GM12878 (cell line): ENCODE measurements at regions not wholly inside any gene's neighbourhood (a gene's known extent, or its start where the extent isn't known, plus 50 kb on each side); places are given as distances from the start of the nearest gene placed in this dataset.

Experiments used
- ATAC-seq: fragments of 200-7000 bp; cut with Tn5 transposase; 3 replicates; pipeline ENCODE4 v1.9.1; 2020; ENCODE audit warnings: mild to moderate bottlenecking, moderate library complexity
- BruUV-seq: library from RNA; stranded (reverse); fragments of 400-500 nt; replicated peaks from 2 replicates; lab custom pipeline; 2021; lab: Mats Ljungman, UMichigan
- CTCF ChIA-PET: fragments of 300-600 bp; sonication (Branson Sonifier 250); formaldehyde crosslinking; extraction: SDS; loops from one replicate; lab custom pipeline; 2021; ENCODE audit warnings: inconsistent platforms; lab: Yijun Ruan, JAX
- POLR2A ChIA-PET: fragments of 350-600 bp; formaldehyde crosslinking; extraction: SDS; loops from one replicate; lab custom pipeline; 2021; ENCODE audit warnings: inconsistent platforms; lab: Charles Lee
- RAD21 ChIA-PET: fragments of 300-600 bp; sonication (Branson Sonifier 250); formaldehyde crosslinking; loops from one replicate; lab custom pipeline; 2023; ENCODE audit warnings: antibody characterized with exemption; ENCODE audit not compliant: unreplicated experiment; lab: Charles Lee
- SMC1A ChIA-PET: fragments of 300-600 bp; sonication (Branson Sonifier 250); formaldehyde crosslinking; loops from one replicate; lab custom pipeline; 2023; ENCODE audit not compliant: unreplicated experiment, uncharacterized antibody; lab: Charles Lee
- DNase-seq: peaks from one replicate; pipeline ENCODE4 v3.0.0-alpha.2; 2011; ENCODE audit warnings: low read depth, low spot score
- FAIRE-seq: peaks from 3 replicates; lab custom pipeline; 2011; peaks lifted over from hg19 to GRCh38; lab: Jason Lieb, UNC
- H2AFZ ChIP-seq: 2 replicates; pipeline ENCODE4 v1.6.0; 2011; ENCODE audit warnings: low read depth, low read length, control low read depth; ENCODE audit not compliant: control insufficient read depth
- H3K27ac ChIP-seq: 2 replicates; pipeline ENCODE4 v1.5.1; 2011; ENCODE audit warnings: control low read depth; ENCODE audit not compliant: control insufficient read depth, insufficient read depth
- H3K27me3 ChIP-seq, 2 experiments: replicated peaks in 1 of 2; 2 replicates each; pipeline versions ENCODE4 v1.6.0 to v1.6.1; 2011; ENCODE audit warnings: low read length in 1 of 2; ENCODE audit not compliant: control insufficient read depth in 2 of 2, insufficient read depth in 2 of 2
- H3K36me3 ChIP-seq, 2 experiments: 2 replicates each; pipeline ENCODE4 v1.5.1; 2011; ENCODE audit warnings: low read length in 1 of 2; ENCODE audit not compliant: control insufficient read depth in 2 of 2, insufficient read depth in 2 of 2
- H3K4me1 ChIP-seq: 2 replicates; pipeline ENCODE4 v1.6.1; 2011; ENCODE audit warnings: mild to moderate bottlenecking, low read length, moderate library complexity, mixed read lengths; ENCODE audit not compliant: control insufficient read depth, insufficient read depth
- H3K4me2 ChIP-seq: 2 replicates; pipeline ENCODE4 v1.6.0; 2011; ENCODE audit warnings: control low read depth; ENCODE audit not compliant: control insufficient read depth, insufficient read depth
- H3K4me3 ChIP-seq: fragments of 200-600 bp; sonication (generic); 2 replicates; pipeline ENCODE4 v1.5.1; 2016
- H3K79me2 ChIP-seq: 2 replicates; pipeline ENCODE4 v1.6.0; 2011; ENCODE audit warnings: low read length; ENCODE audit not compliant: control insufficient read depth, insufficient read depth
- H3K9ac ChIP-seq: 2 replicates; pipeline ENCODE4 v1.8.0; 2011; ENCODE audit warnings: low read length, control low read depth, mixed read lengths; ENCODE audit not compliant: control insufficient read depth, insufficient read depth
- H3K9me3 ChIP-seq: replicated peaks from 3 replicates; pipeline ENCODE4 v1.5.1; 2011; ENCODE audit warnings: mild to moderate bottlenecking, low read length; ENCODE audit not compliant: control insufficient read depth, insufficient read depth
- H4K20me1 ChIP-seq: 2 replicates; pipeline ENCODE4 v1.6.0; 2011; ENCODE audit not compliant: control insufficient read depth, insufficient read depth
- BCL3 ChIP-seq: IDR thresholded peaks from 2 replicates; pipeline ENCODE4 v1.6.1; 2011; ENCODE audit warnings: borderline replicate concordance, low read depth, mild to moderate bottlenecking, moderate library complexity, low read length; ENCODE audit not compliant: insufficient read depth, poor library complexity, severe bottlenecking
- BMI1 ChIP-seq: fragments of 450-650 bp; IDR thresholded peaks from 2 replicates; pipeline ENCODE4 v1.6.1; 2016; ENCODE audit warnings: mild to moderate bottlenecking, moderate library complexity, borderline replicate concordance
- CTCF ChIP-seq, 3 experiments: IDR thresholded peaks in 2 of 3; conservative IDR thresholded peaks in 1 of 3; 2 replicates each; pipeline ENCODE4 v1.5.1; 2011; ENCODE audit warnings: low read depth in 3 of 3, low read length in 3 of 3, mild to moderate bottlenecking in 3 of 3, control low read depth in 2 of 3, moderate library complexity in 2 of 3, inconsistent platforms in 1 of 3, mixed read lengths in 1 of 3; ENCODE audit not compliant: control insufficient read depth in 2 of 3, insufficient read depth in 1 of 3; ENCODE audit errors: extremely low read depth in 1 of 3
- HCFC1 ChIP-seq: fragments of 150-350 bp; IDR thresholded peaks from 2 replicates; pipeline ENCODE4 v1.6.1; 2014; ENCODE audit warnings: low read length
- NRF1 ChIP-seq: conservative IDR thresholded peaks from 2 replicates; pipeline ENCODE4 v1.6.1; 2011; ENCODE audit warnings: mild to moderate bottlenecking, low read depth, low read length, improper control_type of control experiment
- SMARCA5 ChIP-seq: fragments of 450-650 bp; IDR thresholded peaks from 2 replicates; pipeline ENCODE4 v1.6.1; 2017; ENCODE audit warnings: mild to moderate bottlenecking
- TCF3 ChIP-seq: IDR thresholded peaks from 2 replicates; pipeline ENCODE4 v1.6.1; 2012; ENCODE audit warnings: low read depth, mild to moderate bottlenecking, low read length, borderline replicate concordance; ENCODE audit not compliant: insufficient read depth
- ZNF384 ChIP-seq: IDR thresholded peaks from 2 replicates; pipeline ENCODE4 v1.6.1; 2012; ENCODE audit warnings: low read depth, mild to moderate bottlenecking, low read length, improper control_type of control experiment, borderline replicate concordance
- WGBS: methylation state at CpG from one replicate; pipeline ENCODE4 v1.1.6; 2016; ENCODE audit warnings: low lambda C conversion rate; ENCODE audit not compliant: insufficient replicate concordance, insufficient coverage; ENCODE audit errors: missing lambda C conversion rate; 5-methylcytosine and 5-hydroxymethylcytosine counted together
- in situ Hi-C: fragments of 300-500 bp; cut with MboI; formaldehyde crosslinking; loops from 9 replicates; pipeline ENCODE4 v1.14.3; 2018; ENCODE audit warnings: mixed read lengths
- intact Hi-C: fragments of 100-400 bp; cut with micrococcal nuclease; formaldehyde crosslinking; loops from one replicate; pipeline ENCODE4 v1.14.2; 2022; ENCODE audit not compliant: unreplicated experiment

- ATAC-seq, result no peak
- no peaks in the 10 kb centered on the region for H3K36me3 ChIP-seq
- H3K27ac ChIP-seq, result no peak overlapping the region
- no peak for DNase-seq
- no peak overlapping the region for H3K9ac ChIP-seq
- H3K4me1 ChIP-seq, result no peaks in the 10 kb centered on the region
- RAD21 ChIA-PET, result no interaction called here
- H4K20me1 ChIP-seq, result no peaks in the 10 kb centered on the region
- POLR2A ChIA-PET, result no interaction called here
- no peak overlapping the region for H2AFZ ChIP-seq
- H3K4me2 ChIP-seq, result no peak overlapping the region
- intact Hi-C loops (no loop called here), in situ Hi-C loops (no loop called here)
- no peak for FAIRE-seq
- BruUV-seq, result no TSS peak
- CTCF ChIA-PET, result interaction anchor here (1.7 kb wide), 1 partner anchor 17 kb away, joined by 4 read pairs; no protein-coding TSS in a partner anchor
- H3K27me3 ChIP-seq, result no peaks in the 10 kb centered on the region; a peak in 1 of 4 replicates
- TF ChIP-seq TCF3, result no peak
- TF ChIP-seq NRF1, result no peak
- no peak for TF ChIP-seq BCL3
- no peak for TF ChIP-seq CTCF (IDR thresholded peaks at IDR 0.05 in 2 of 3, conservative IDR thresholded peaks at IDR 0.05 in 1 of 3; ENCODE audit: control insufficient read depth in 2 of 3, extremely low read depth in 1 of 3, insufficient read depth in 1 of 3, low read depth in 3 of 3, low read length in 3 of 3)
- TF ChIP-seq BMI1, result no peak
- TF ChIP-seq ZNF384, result no peak
- no peak for TF ChIP-seq HCFC1
- no peak for TF ChIP-seq SMARCA5
- no peaks in the 10 kb centered on the region for H3K9me3 ChIP-seq
- WGBS, result 52% methylated on average over 5 of the region's 5 CpGs
- SMC1A ChIA-PET, result no interaction called here
- no peak overlapping the region for H3K4me3 ChIP-seq
- no peaks in the 10 kb centered on the region for H3K79me2 ChIP-seq
These were observed 56.0 kb downstream of the PLK2 start for GRCh38 chr5:58403822-58404433.
